ENCODE measurements at regions not wholly inside any gene's neighbourhood (a gene's known extent, or its start where the extent isn't known, plus 50 kb on each side); places are given as distances from the start of the nearest gene placed in this dataset.

GRCh38 chr6:92329208-92329847, 1090.0 kb downstream of the EPHA7 start:
- Mint-ChIP-seq H3K4me3 (ENCODE audit: unreplicated experiment) (no peak overlapping the region), H3K4me1 (ENCODE audit: low read depth, unreplicated experiment) (no peaks in the 10 kb centered on the region), H3K27me3 (ENCODE audit: unreplicated experiment) (no peaks in the 10 kb centered on the region), H3K27ac (ENCODE audit: unreplicated experiment) (no peak overlapping the region), H3K36me3 (ENCODE audit: unreplicated experiment) (no peaks in the 10 kb centered on the region), H3K9me3 (ENCODE audit: unreplicated experiment) (no peaks in the 10 kb centered on the region)
- TF ChIP-seq, protein P1, sequence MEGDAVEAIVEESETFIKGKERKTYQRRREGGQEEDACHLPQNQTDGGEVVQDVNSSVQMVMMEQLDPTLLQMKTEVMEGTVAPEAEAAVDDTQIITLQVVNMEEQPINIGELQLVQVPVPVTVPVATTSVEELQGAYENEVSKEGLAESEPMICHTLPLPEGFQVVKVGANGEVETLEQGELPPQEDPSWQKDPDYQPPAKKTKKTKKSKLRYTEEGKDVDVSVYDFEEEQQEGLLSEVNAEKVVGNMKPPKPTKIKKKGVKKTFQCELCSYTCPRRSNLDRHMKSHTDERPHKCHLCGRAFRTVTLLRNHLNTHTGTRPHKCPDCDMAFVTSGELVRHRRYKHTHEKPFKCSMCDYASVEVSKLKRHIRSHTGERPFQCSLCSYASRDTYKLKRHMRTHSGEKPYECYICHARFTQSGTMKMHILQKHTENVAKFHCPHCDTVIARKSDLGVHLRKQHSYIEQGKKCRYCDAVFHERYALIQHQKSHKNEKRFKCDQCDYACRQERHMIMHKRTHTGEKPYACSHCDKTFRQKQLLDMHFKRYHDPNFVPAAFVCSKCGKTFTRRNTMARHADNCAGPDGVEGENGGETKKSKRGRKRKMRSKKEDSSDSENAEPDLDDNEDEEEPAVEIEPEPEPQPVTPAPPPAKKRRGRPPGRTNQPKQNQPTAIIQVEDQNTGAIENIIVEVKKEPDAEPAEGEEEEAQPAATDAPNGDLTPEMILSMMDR (IDR thresholded peaks at IDR 0.05; ENCODE audit: partially characterized antibody, unreplicated experiment), result no peak
- no peak for DNase-seq

- H3K9me3 Mint-ChIP-seq (ENCODE audit: unreplicated experiment), result no peaks in the 10 kb centered on the region
- no peak for DNase-seq
- TF ChIP-seq, protein P1 (IDR thresholded peaks at IDR 0.05; ENCODE audit: partially characterized antibody, unreplicated experiment), result no peak
- H3K36me3 Mint-ChIP-seq (ENCODE audit: unreplicated experiment), result peaks cover 5% of the 10 kb centered on the region
- no peak overlapping the region for H3K4me3 Mint-ChIP-seq (ENCODE audit: unreplicated experiment)
- H3K4me1 Mint-ChIP-seq (ENCODE audit: low read depth, unreplicated experiment), result no peaks in the 10 kb centered on the region
- no peaks in the 10 kb centered on the region for H3K27me3 Mint-ChIP-seq (ENCODE audit: unreplicated experiment)
- no peak overlapping the region for H3K27ac Mint-ChIP-seq (ENCODE audit: unreplicated experiment)
Observed at GRCh38 chr6:92315312-92315711, 1104.0 kb downstream of the EPHA7 start.

GRCh38 chr6:92297101-92297500, 1122.3 kb downstream of the EPHA7 start:
- TF ChIP-seq, protein P1 (IDR thresholded peaks at IDR 0.05; ENCODE audit: partially characterized antibody, unreplicated experiment), result no peak
- Mint-ChIP-seq H3K36me3 (ENCODE audit: unreplicated experiment) (no peaks in the 10 kb centered on the region), H3K27me3 (ENCODE audit: unreplicated experiment) (no peaks in the 10 kb centered on the region), H3K4me3 (ENCODE audit: unreplicated experiment) (no peak overlapping the region), H3K9me3 (ENCODE audit: unreplicated experiment) (no peaks in the 10 kb centered on the region), H3K27ac (ENCODE audit: unreplicated experiment) (no peak overlapping the region), H3K4me1 (ENCODE audit: low read depth, unreplicated experiment) (no peaks in the 10 kb centered on the region)
- DNase-seq, result no peak

DNA sequence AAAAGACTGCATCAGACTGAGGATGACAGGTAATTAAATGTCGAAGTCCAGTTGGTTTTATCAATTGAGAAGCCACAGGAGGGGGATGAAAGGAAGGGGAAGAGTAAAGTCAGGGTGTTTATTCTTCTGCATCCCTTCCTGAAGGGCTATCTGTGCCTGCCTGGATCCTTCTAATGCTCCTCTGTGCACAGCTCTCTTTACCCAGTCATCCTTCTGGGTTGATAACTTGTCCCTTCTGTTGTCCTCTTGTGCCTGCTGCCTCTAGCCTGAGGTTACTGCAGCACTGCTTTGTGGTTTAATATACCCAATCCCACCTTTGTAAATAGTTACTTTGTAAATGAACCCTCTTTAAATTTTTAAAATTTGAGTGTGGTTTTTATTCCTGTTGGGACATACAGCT, 1127.3 kb downstream of the EPHA7 start:
- Mint-ChIP-seq H3K9me3 (ENCODE audit: unreplicated experiment) (no peaks in the 10 kb centered on the region), H3K27ac (ENCODE audit: unreplicated experiment) (no peak overlapping the region), H3K4me3 (ENCODE audit: unreplicated experiment) (no peak overlapping the region), H3K4me1 (ENCODE audit: low read depth, unreplicated experiment) (no peaks in the 10 kb centered on the region), H3K27me3 (ENCODE audit: unreplicated experiment) (no peaks in the 10 kb centered on the region), H3K36me3 (ENCODE audit: unreplicated experiment) (no peaks in the 10 kb centered on the region)
- TF ChIP-seq, protein P1 (IDR thresholded peaks at IDR 0.05; ENCODE audit: partially characterized antibody, unreplicated experiment), result no peak
- no peak for DNase-seq

- no peak overlapping the region for H3K27ac Mint-ChIP-seq (ENCODE audit: unreplicated experiment)
- no peaks in the 10 kb centered on the region for H3K36me3 Mint-ChIP-seq (ENCODE audit: unreplicated experiment)
- no peaks in the 10 kb centered on the region for H3K9me3 Mint-ChIP-seq (ENCODE audit: unreplicated experiment)
- TF ChIP-seq, protein P1 (IDR thresholded peaks at IDR 0.05; ENCODE audit: partially characterized antibody, unreplicated experiment), result no peak
- H3K4me1 Mint-ChIP-seq (ENCODE audit: low read depth, unreplicated experiment), result no peaks in the 10 kb centered on the region
- no peak for DNase-seq
- H3K27me3 Mint-ChIP-seq (ENCODE audit: unreplicated experiment), result no peaks in the 10 kb centered on the region
- no peak overlapping the region for H3K4me3 Mint-ChIP-seq (ENCODE audit: unreplicated experiment)
Observed at GRCh38 chr6:92289831-92290230, 1129.5 kb downstream of the EPHA7 start.

All from glutamatergic neuron (in vitro differentiated cells).